ENCODE measurements at regions not wholly inside any gene's neighbourhood (a gene's known extent, or its start where the extent isn't known, plus 50 kb on each side); places are given as distances from the start of the nearest gene placed in this dataset.

DNA sequence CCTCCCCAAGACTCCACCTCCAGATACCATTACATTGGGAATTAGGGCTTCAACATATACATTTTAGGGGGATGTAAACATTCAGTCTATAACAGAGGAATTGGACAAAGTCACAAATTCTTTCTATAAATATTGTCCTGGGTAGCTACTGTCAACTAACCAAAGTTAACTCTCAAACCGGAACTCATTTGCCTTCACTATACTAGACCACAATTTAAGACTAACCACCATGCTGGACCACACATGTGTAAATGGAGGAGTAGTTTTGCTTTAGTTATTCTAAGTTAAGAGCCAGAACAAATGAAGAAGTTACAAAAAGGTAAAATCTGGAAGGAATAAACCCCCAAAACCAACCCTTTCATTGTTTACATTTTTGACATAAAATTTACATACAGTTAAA, 222.8 kb downstream of the NDFIP2 start:
- no peak for DNase-seq (ENCODE audit: low read depth in 4 of 6, low spot score in 6 of 6)
- WGBS (ENCODE audit: insufficient coverage) = no CpG with 5 or more reads among the region's 1 CpG
- H3K9me3 ChIP-seq (ENCODE audit: control insufficient read depth, insufficient read depth, low read length) = no peaks in the 10 kb centered on the region
- H3K36me3 ChIP-seq (ENCODE audit: control insufficient read depth, insufficient read depth, low read length) = no peaks in the 10 kb centered on the region
- H3K4me1 ChIP-seq (ENCODE audit: control insufficient read depth, insufficient read depth, low read length) = no peaks in the 10 kb centered on the region
- H3K27ac ChIP-seq (ENCODE audit: low read depth, low read length) = no peak overlapping the region
- no peaks in the 10 kb centered on the region for H3K27me3 ChIP-seq (ENCODE audit: control insufficient read depth, insufficient read depth, low read length)
- no peak overlapping the region for H3K4me3 ChIP-seq (ENCODE audit: low read depth, low read length)

DNA sequence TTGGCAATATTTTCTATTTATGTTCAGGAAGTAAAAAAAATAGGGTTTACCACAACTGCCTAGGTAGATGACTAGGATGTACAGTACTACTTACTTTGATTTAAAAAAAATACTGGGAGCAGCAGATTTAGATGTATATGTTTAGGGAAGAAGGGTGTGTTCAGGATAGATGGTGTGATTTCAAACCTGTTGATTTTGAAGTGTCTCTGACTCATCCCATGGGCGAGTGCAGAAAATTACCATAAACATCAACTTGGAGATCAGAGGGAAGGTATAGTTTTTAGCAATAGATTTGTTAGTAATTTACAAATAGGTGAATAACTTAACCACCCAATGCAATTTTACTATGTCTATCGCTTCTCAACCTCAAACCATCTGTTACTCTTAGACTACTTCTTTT, 214.8 kb downstream of the NDFIP2 start:
- Histone ChIP-seq H3K36me3 (ENCODE audit: control insufficient read depth, insufficient read depth, low read length) (no peaks in the 10 kb centered on the region), H3K4me3 (ENCODE audit: low read depth, low read length) (no peak overlapping the region), H3K27ac (ENCODE audit: low read depth, low read length) (no peak overlapping the region), H3K27me3 (ENCODE audit: control insufficient read depth, insufficient read depth, low read length) (no peaks in the 10 kb centered on the region), H3K9me3 (ENCODE audit: control insufficient read depth, insufficient read depth, low read length) (no peaks in the 10 kb centered on the region), H3K4me1 (ENCODE audit: control insufficient read depth, insufficient read depth, low read length) (no peaks in the 10 kb centered on the region)
- WGBS (ENCODE audit: insufficient coverage) = 100% methylated on average over 1 of the region's 2 CpGs
- DNase-seq (ENCODE audit: low read depth in 4 of 6, low spot score in 6 of 6) = no peak

DNA sequence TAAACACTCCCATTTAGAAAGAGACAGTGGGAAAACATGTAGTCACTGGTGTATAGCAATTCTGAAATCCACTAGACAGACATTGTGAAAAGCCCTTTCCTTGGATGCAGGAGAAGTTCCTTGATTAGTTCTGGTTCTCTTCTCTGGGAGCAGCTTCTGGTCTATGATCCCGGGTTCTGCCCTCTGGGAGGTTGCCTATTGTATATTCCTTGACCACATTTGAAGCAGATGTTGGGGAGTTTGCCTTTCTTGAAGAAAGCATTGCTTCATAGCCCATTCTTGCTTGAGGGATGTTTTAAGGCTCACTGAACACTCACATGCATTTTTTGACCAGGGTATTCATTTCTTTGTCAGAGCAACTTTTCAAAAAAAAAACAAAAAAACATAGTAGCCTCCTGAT, 211.9 kb downstream of the NDFIP2 start:
- DNase-seq (ENCODE audit: low read depth in 4 of 6, low spot score in 6 of 6) = no peak
- H3K27me3 ChIP-seq (ENCODE audit: control insufficient read depth, insufficient read depth, low read length) = no peaks in the 10 kb centered on the region
- H3K27ac ChIP-seq (ENCODE audit: low read depth, low read length) = no peak overlapping the region
- no CpG with 5 or more reads among the region's 1 CpG for WGBS (ENCODE audit: insufficient coverage)
- no peaks in the 10 kb centered on the region for H3K36me3 ChIP-seq (ENCODE audit: control insufficient read depth, insufficient read depth, low read length)
- H3K4me1 ChIP-seq (ENCODE audit: control insufficient read depth, insufficient read depth, low read length) = no peaks in the 10 kb centered on the region
- H3K4me3 ChIP-seq (ENCODE audit: low read depth, low read length) = no peak overlapping the region
- no peaks in the 10 kb centered on the region for H3K9me3 ChIP-seq (ENCODE audit: control insufficient read depth, insufficient read depth, low read length)

DNA sequence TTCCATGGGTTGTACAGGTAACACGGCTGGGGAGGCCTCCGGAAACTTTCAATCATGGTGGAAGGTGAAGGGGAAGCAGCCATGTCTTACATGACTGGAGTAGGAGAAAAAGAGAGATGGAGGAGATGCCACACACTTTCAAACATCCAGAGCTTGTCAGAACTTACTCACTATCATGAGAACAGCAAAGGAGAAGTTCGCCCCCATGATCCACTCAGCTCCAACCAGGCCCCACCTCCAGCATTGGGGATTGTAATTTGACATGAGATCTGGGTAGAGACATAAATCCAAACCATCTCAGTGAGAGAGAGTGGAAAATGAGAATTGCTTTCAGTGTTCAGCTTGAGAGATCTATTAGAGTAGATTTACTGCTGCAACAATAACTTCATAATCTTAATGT, 210.9 kb downstream of the NDFIP2 start:
- Histone ChIP-seq H3K4me1 (ENCODE audit: control insufficient read depth, insufficient read depth, low read length) (no peaks in the 10 kb centered on the region), H3K9me3 (ENCODE audit: control insufficient read depth, insufficient read depth, low read length) (no peaks in the 10 kb centered on the region), H3K27ac (ENCODE audit: low read depth, low read length) (no peak overlapping the region), H3K36me3 (ENCODE audit: control insufficient read depth, insufficient read depth, low read length) (no peaks in the 10 kb centered on the region), H3K27me3 (ENCODE audit: control insufficient read depth, insufficient read depth, low read length) (no peaks in the 10 kb centered on the region), H3K4me3 (ENCODE audit: low read depth, low read length) (no peak overlapping the region)
- no peak for DNase-seq (ENCODE audit: low read depth in 4 of 6, low spot score in 6 of 6)
- WGBS (ENCODE audit: insufficient coverage) = no CpG with 5 or more reads among the region's 3 CpGs

DNA sequence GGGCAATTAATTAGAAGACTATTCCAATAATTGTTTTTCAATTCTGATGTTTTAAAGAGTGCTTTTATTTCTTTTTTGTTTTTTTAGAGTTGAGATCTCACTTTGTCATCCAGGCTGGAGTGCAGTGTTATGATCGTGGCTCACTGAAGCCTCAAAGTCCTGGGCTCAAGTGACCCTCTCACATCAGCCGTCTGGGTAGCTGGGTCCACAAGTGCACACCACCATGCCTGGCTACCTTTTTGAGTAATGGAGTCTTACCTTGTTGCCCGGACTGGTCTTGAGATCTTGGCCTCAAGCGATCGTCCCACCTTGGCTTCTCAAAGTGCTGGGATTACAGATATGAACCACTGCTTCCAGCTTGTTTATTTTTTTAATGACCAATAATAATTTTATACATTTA, 207.8 kb downstream of the NDFIP2 start:
- no peak for DNase-seq (ENCODE audit: low read depth in 4 of 6, low spot score in 6 of 6)
- Histone ChIP-seq H3K4me1 (ENCODE audit: control insufficient read depth, insufficient read depth, low read length) (no peaks in the 10 kb centered on the region), H3K4me3 (ENCODE audit: low read depth, low read length) (no peak overlapping the region), H3K36me3 (ENCODE audit: control insufficient read depth, insufficient read depth, low read length) (no peaks in the 10 kb centered on the region), H3K9me3 (ENCODE audit: control insufficient read depth, insufficient read depth, low read length) (no peaks in the 10 kb centered on the region), H3K27me3 (ENCODE audit: control insufficient read depth, insufficient read depth, low read length) (no peaks in the 10 kb centered on the region), H3K27ac (ENCODE audit: low read depth, low read length) (no peak overlapping the region)
- WGBS (ENCODE audit: insufficient coverage) = 95% methylated on average over 2 of the region's 5 CpGs

DNA sequence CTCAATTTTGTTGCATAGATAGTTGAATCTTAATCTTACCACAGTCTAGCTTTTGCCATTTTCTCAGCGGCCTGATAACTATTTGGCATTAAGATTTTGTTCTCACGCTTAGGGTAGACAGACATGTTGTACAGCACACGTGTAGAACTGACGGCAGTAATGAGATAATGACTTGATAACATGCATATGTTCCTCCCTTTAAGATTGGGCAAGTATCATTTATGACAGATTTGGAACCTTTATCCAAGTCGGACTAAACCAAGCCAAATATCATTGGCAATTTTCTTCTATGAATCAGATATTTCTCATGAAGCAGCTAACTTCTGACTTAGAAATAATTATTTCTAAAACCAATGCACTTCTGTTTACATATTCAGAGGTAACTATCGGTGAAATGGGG, 205.5 kb downstream of the NDFIP2 start:
- WGBS (ENCODE audit: insufficient coverage) = no CpG with 5 or more reads among the region's 6 CpGs
- no peak overlapping the region for H3K27ac ChIP-seq (ENCODE audit: low read depth, low read length)
- H3K36me3 ChIP-seq (ENCODE audit: control insufficient read depth, insufficient read depth, low read length) = no peaks in the 10 kb centered on the region
- no peak overlapping the region for H3K4me3 ChIP-seq (ENCODE audit: low read depth, low read length)
- no peaks in the 10 kb centered on the region for H3K9me3 ChIP-seq (ENCODE audit: control insufficient read depth, insufficient read depth, low read length)
- H3K27me3 ChIP-seq (ENCODE audit: control insufficient read depth, insufficient read depth, low read length) = no peaks in the 10 kb centered on the region
- no peak for DNase-seq (ENCODE audit: low read depth in 4 of 6, low spot score in 6 of 6)
- no peaks in the 10 kb centered on the region for H3K4me1 ChIP-seq (ENCODE audit: control insufficient read depth, insufficient read depth, low read length)

DNA sequence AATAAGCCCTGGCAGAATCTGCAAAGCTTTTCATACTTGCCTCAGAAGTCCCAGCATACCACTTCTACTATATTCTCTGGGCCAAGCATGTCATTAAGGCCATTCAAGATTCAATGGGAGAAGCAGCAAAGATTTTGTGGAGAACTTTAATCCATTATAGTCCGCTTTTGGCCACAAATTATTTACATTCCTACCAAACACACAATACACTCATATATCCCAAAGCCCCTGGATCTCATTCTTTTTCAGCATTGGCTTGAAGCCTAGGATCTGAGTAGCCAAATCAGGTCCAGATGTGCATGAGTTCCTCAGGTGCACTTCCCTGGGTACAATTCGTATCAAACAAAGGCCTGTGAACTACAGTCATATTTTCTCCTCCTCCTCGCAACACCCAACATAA, 203.4 kb downstream of the NDFIP2 start:
- Histone ChIP-seq H3K9me3 (ENCODE audit: control insufficient read depth, insufficient read depth, low read length) (no peaks in the 10 kb centered on the region), H3K4me3 (ENCODE audit: low read depth, low read length) (no peak overlapping the region)

DNA sequence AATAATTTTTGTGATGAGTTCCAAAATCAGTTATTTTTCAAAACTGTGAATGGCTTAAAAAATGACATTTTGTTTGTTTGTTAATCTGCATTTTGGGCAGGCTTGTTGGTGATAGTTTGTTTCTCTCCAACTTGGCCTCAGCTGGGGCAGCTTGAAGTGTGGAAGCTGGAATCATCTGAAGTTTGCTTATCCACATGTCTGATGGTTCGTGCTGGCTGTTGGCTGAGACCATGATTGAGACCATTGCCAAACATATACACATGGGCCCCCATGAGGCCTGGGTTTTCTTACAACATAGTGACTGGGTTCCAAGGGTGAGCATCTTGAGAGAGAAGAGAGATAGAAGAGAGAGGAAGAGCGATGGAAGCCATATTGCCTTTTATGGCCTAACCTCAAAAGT, 201.2 kb downstream of the NDFIP2 start:
- H3K4me3 ChIP-seq (ENCODE audit: low read depth, low read length) = no peak overlapping the region
- H3K27me3 ChIP-seq (ENCODE audit: control insufficient read depth, insufficient read depth, low read length) = no peaks in the 10 kb centered on the region
- H3K27ac ChIP-seq (ENCODE audit: low read depth, low read length) = no peak overlapping the region
- no peaks in the 10 kb centered on the region for H3K9me3 ChIP-seq (ENCODE audit: control insufficient read depth, insufficient read depth, low read length)
- DNase-seq (ENCODE audit: low read depth in 4 of 6, low spot score in 6 of 6) = no peak
- no peaks in the 10 kb centered on the region for H3K36me3 ChIP-seq (ENCODE audit: control insufficient read depth, insufficient read depth, low read length)
- no peaks in the 10 kb centered on the region for H3K4me1 ChIP-seq (ENCODE audit: control insufficient read depth, insufficient read depth, low read length)
- 100% methylated on average over 1 of the region's 2 CpGs for WGBS (ENCODE audit: insufficient coverage)

More for the DNA sequence above, 203.4 kb downstream of the NDFIP2 start:
- H3K27me3 ChIP-seq (ENCODE audit: control insufficient read depth, insufficient read depth, low read length) = no peaks in the 10 kb centered on the region
- DNase-seq (ENCODE audit: low read depth in 4 of 6, low spot score in 6 of 6) = no peak
- WGBS (ENCODE audit: insufficient coverage) = 100% methylated on average over 1 of the region's 3 CpGs
- H3K4me1 ChIP-seq (ENCODE audit: control insufficient read depth, insufficient read depth, low read length) = no peaks in the 10 kb centered on the region
- H3K36me3 ChIP-seq (ENCODE audit: control insufficient read depth, insufficient read depth, low read length) = no peaks in the 10 kb centered on the region
- no peak overlapping the region for H3K27ac ChIP-seq (ENCODE audit: low read depth, low read length)

DNA sequence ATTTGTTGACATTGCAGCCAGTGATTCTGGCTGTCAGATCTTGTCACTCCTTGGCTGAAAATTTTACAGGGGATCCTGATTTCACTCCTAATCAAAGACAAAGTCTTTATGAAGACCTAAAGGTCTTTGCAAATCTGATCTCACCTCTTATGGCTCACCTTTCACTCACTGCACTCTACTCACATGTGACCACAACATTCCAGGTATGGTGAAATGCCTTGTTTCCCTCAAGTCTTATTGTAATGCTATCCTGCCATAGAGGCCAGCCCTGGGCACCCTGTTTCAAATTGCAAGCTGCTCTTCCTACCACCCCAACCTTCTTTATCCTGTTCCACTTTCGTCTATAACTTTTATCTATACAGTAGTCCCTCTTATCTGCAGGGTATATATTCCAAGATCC, 200.1 kb downstream of the NDFIP2 start:
- H3K4me3 ChIP-seq (ENCODE audit: low read depth, low read length) = no peak overlapping the region
- no peak overlapping the region for H3K27ac ChIP-seq (ENCODE audit: low read depth, low read length)
- no CpG with 5 or more reads among the region's 1 CpG for WGBS (ENCODE audit: insufficient coverage)
- no peaks in the 10 kb centered on the region for H3K9me3 ChIP-seq (ENCODE audit: control insufficient read depth, insufficient read depth, low read length)
- H3K4me1 ChIP-seq (ENCODE audit: control insufficient read depth, insufficient read depth, low read length) = no peaks in the 10 kb centered on the region
- no peaks in the 10 kb centered on the region for H3K36me3 ChIP-seq (ENCODE audit: control insufficient read depth, insufficient read depth, low read length)
- H3K27me3 ChIP-seq (ENCODE audit: control insufficient read depth, insufficient read depth, low read length) = no peaks in the 10 kb centered on the region
- no peak for DNase-seq (ENCODE audit: low read depth in 4 of 6, low spot score in 6 of 6)

DNA sequence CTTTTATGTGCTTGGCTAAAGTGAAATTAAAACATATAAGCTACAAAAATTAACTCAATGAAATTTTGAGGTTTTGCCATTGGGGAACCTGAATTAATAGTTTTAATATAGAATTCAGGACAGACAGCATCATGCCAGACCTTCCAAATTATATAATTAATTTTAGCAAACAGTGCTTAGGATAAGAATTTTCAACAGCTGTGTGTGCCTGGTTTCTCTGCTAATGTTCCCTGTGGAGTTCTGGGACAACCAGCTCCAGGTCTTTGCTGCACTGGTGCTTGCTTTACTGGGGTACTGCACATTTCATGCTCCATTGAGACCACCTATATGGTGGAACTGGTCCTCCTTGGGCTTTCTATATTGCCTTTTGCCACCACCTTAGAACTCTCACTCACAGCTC, 199.5 kb downstream of the NDFIP2 start:
- Histone ChIP-seq H3K4me3 (ENCODE audit: low read depth, low read length) (no peak overlapping the region), H3K27me3 (ENCODE audit: control insufficient read depth, insufficient read depth, low read length) (no peaks in the 10 kb centered on the region), H3K36me3 (ENCODE audit: control insufficient read depth, insufficient read depth, low read length) (no peaks in the 10 kb centered on the region), H3K9me3 (ENCODE audit: control insufficient read depth, insufficient read depth, low read length) (no peaks in the 10 kb centered on the region), H3K4me1 (ENCODE audit: control insufficient read depth, insufficient read depth, low read length) (no peaks in the 10 kb centered on the region), H3K27ac (ENCODE audit: low read depth, low read length) (no peak overlapping the region)
- no peak for DNase-seq (ENCODE audit: low read depth in 4 of 6, low spot score in 6 of 6)
